ENCODE measurements at regions not wholly inside any gene's neighbourhood (a gene's known extent, or its start where the extent isn't known, plus 50 kb on each side); places are given as distances from the start of the nearest gene placed in this dataset.
A peak's percentile ranks its signal among the peaks of the same experiment; 100 is the strongest.

DNA sequence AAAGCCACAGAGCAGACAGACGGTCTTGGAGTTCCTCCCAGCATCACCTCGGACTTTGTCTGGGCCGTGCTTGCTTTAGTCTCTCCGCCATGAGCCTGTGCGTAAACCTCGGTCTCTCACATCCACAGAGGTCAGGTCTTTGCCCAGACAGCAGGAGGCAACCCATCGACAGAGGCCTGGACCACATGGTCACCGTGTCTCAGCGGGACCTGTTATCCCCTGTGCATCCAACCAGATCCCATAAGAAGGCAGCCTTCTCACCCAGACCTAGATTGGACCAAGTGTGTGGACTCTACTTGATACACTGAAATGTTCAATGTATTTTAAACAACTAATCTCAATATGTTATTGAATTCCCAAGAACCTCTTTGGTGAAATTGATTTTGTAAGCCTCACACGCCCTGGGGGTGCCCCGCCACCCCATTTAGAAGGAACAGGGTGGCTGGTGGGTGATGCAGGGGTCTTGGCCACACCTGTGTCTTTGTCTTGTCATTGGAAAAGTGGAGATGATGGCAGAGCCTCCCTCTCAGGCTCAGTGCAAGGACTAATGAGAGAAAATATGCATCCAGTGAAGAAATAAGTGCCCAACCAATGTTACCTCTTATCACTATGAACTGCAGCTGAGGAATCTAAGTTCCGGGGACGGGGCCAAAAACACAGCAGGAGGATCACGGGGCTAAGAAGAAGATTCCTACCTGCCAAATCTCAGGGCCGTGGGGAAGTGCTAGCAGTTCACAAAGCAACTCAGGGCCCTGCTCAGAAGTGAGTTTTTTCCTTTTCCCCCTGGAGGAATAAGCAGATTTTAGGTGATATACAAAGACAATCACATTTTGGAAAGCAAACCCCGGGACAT is 101.6 kb upstream of the BACE2 start:
- TF ChIP-seq, protein P1, sequence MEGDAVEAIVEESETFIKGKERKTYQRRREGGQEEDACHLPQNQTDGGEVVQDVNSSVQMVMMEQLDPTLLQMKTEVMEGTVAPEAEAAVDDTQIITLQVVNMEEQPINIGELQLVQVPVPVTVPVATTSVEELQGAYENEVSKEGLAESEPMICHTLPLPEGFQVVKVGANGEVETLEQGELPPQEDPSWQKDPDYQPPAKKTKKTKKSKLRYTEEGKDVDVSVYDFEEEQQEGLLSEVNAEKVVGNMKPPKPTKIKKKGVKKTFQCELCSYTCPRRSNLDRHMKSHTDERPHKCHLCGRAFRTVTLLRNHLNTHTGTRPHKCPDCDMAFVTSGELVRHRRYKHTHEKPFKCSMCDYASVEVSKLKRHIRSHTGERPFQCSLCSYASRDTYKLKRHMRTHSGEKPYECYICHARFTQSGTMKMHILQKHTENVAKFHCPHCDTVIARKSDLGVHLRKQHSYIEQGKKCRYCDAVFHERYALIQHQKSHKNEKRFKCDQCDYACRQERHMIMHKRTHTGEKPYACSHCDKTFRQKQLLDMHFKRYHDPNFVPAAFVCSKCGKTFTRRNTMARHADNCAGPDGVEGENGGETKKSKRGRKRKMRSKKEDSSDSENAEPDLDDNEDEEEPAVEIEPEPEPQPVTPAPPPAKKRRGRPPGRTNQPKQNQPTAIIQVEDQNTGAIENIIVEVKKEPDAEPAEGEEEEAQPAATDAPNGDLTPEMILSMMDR (IDR thresholded peaks at IDR 0.05; ENCODE audit: unreplicated experiment): no peak
- no peaks in the 10 kb centered on the region for H3K36me3 Mint-ChIP-seq
- no peak overlapping the region for H3K27ac Mint-ChIP-seq
- peaks cover 30% of the 10 kb centered on the region for H3K27me3 Mint-ChIP-seq (ENCODE audit: low read depth)
- peaks cover 8% of the 10 kb centered on the region for H3K4me1 Mint-ChIP-seq
- no peak overlapping the region for H3K4me3 Mint-ChIP-seq
- H3K9me3 Mint-ChIP-seq: no peaks in the 10 kb centered on the region
- DNase-seq (ENCODE audit: low spot score in 2 of 2, unreplicated experiment in 2 of 2): no peak

GRCh38 chr21:41067709-41068108 is 100.3 kb upstream of the BACE2 start:
- Mint-ChIP-seq H3K27ac (no peak overlapping the region), H3K36me3 (no peaks in the 10 kb centered on the region), H3K4me1 (peaks cover 8% of the 10 kb centered on the region), H3K9me3 (no peaks in the 10 kb centered on the region), H3K27me3 (ENCODE audit: low read depth) (peaks cover 30% of the 10 kb centered on the region), H3K4me3 (no peak overlapping the region)
- TF ChIP-seq, protein P1 (IDR thresholded peaks at IDR 0.05; ENCODE audit: unreplicated experiment): no peak
- DNase-seq (ENCODE audit: low spot score in 2 of 2, unreplicated experiment in 2 of 2): no peak

- H3K9me3 Mint-ChIP-seq: no peaks in the 10 kb centered on the region
- H3K27me3 Mint-ChIP-seq (ENCODE audit: low read depth): peaks cover 30% of the 10 kb centered on the region
- TF ChIP-seq, protein P1 (IDR thresholded peaks at IDR 0.05; ENCODE audit: unreplicated experiment): no peak
- H3K4me3 Mint-ChIP-seq: peak overlapping the region; percentile 68
- peaks cover 8% of the 10 kb centered on the region for H3K4me1 Mint-ChIP-seq
- peak overlapping the region; percentile 67 for H3K27ac Mint-ChIP-seq
- no peak for DNase-seq (ENCODE audit: low spot score in 2 of 2, unreplicated experiment in 2 of 2)
- H3K36me3 Mint-ChIP-seq: no peaks in the 10 kb centered on the region
Measured at GRCh38 chr21:41068496-41068895, 99.5 kb upstream of the BACE2 start.

DNA sequence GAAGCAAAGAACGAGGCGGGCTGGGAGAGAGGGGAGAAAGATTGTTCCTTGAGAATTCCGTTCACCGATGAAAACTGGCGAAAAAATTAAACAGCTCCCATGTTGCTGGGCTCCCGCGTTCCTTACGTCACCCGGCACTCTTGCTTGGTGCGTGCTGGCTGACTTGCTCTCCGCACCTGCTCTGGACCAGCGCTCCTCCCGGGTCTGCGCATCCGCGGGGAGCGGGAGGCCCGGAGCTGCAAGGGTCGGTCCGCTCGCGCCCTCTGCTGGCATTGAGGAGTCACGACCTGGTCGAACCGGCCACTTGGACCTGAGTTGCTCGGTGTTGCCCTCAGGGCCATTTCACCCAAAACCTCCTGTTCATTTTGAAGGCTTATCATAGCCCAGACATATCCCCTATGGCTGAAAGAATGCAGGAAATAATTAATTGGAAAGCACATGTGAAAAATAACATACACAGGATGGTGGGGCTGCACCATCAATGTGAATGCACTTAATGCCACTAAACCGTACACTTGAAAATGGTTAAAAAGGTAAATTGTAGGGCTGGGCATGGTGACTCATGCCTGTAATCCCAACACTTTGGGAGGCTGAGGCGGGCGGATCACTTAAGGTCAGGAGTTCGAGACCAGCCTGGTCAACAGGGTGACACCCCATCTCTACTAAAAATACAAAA is 98.9 kb upstream of the BACE2 start:
- Mint-ChIP-seq H3K27ac (peak overlapping the region; percentile 67), H3K9me3 (no peaks in the 10 kb centered on the region), H3K4me3 (peak overlapping the region; percentile 68), H3K27me3 (ENCODE audit: low read depth) (peaks cover 30% of the 10 kb centered on the region), H3K4me1 (peaks cover 8% of the 10 kb centered on the region), H3K36me3 (no peaks in the 10 kb centered on the region)
- DNase-seq (ENCODE audit: low spot score in 2 of 2, unreplicated experiment in 2 of 2): peak; percentile 75 to 88
- TF ChIP-seq, protein P1 (IDR thresholded peaks at IDR 0.05; ENCODE audit: unreplicated experiment): peak; percentile 90

- H3K36me3 Mint-ChIP-seq: no peaks in the 10 kb centered on the region
- TF ChIP-seq, protein P1 (IDR thresholded peaks at IDR 0.05; ENCODE audit: unreplicated experiment): no peak
- no peak overlapping the region for H3K27ac Mint-ChIP-seq
- peaks cover 30% of the 10 kb centered on the region for H3K27me3 Mint-ChIP-seq (ENCODE audit: low read depth)
- H3K9me3 Mint-ChIP-seq: no peaks in the 10 kb centered on the region
- no peak for DNase-seq (ENCODE audit: low spot score in 2 of 2, unreplicated experiment in 2 of 2)
- peaks cover 8% of the 10 kb centered on the region for H3K4me1 Mint-ChIP-seq
- H3K4me3 Mint-ChIP-seq: no peak overlapping the region
Measured at GRCh38 chr21:41070284-41070683, 97.7 kb upstream of the BACE2 start.
